Glutamatergic neuron (in vitro differentiated cells): ENCODE measurements at regions not wholly inside any gene's neighbourhood (a gene's known extent, or its start where the extent isn't known, plus 50 kb on each side); places are given as distances from the start of the nearest gene placed in this dataset.

Experiments
- DNase-seq: peaks from one replicate; pipeline ENCODE4 v3.0.0; 2022
- H3K27ac Mint-ChIP-seq: one replicate; pipeline ENCODE4 v1.8.0; 2020; ENCODE audit warnings: mild to moderate bottlenecking, mixed read lengths, inconsistent platforms; ENCODE audit not compliant: unreplicated experiment
- H3K27me3 Mint-ChIP-seq: one replicate; pipeline ENCODE4 v1.8.0; 2020; ENCODE audit warnings: mild to moderate bottlenecking, moderate library complexity, mixed read lengths, inconsistent platforms; ENCODE audit not compliant: unreplicated experiment
- H3K36me3 Mint-ChIP-seq: one replicate; pipeline ENCODE4 v1.8.0; 2020; ENCODE audit warnings: mild to moderate bottlenecking, mixed read lengths, inconsistent platforms; ENCODE audit not compliant: unreplicated experiment
- H3K4me1 Mint-ChIP-seq: one replicate; pipeline ENCODE4 v1.8.0; 2020; ENCODE audit warnings: mild to moderate bottlenecking, low read depth, mixed read lengths, inconsistent platforms; ENCODE audit not compliant: unreplicated experiment
- H3K4me3 Mint-ChIP-seq: one replicate; pipeline ENCODE4 v1.8.0; 2020; ENCODE audit warnings: mild to moderate bottlenecking, mixed read lengths, inconsistent platforms; ENCODE audit not compliant: unreplicated experiment
- H3K9me3 Mint-ChIP-seq: one replicate; pipeline ENCODE4 v1.8.0; 2020; ENCODE audit warnings: mild to moderate bottlenecking, moderate library complexity, mixed read lengths, inconsistent platforms; ENCODE audit not compliant: unreplicated experiment
- TF ChIP-seq, protein P1 (sequence below): fragments of 200-600 bp; sonication (generic); IDR thresholded peaks from one replicate; pipeline ENCODE4 v1.5.0; 2021; ENCODE audit not compliant: partially characterized antibody, unreplicated experiment

DNA sequence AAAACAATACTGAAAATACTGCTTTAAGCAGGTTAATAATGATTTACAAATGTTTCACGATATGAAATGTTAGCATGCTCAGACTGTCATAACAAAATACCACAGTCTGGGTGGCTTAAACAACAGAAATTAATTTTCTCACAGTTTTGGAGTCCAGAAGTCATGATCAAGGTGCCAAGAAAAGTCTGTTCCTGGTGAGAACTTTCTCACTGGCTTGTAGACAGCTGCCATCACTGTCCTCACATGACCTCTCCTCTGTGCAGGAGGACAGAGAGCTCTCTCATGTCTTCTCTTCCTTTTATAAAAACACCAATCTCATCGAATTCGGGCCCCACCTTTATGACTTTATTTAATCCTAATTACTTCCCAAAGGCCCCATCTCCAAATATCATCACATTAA is 426.7 kb downstream of the KLHL13 start:
- no peak for DNase-seq
- H3K36me3 Mint-ChIP-seq: no peaks in the 10 kb centered on the region
- no peak overlapping the region for H3K4me3 Mint-ChIP-seq
- H3K27me3 Mint-ChIP-seq: no peaks in the 10 kb centered on the region
- no peaks in the 10 kb centered on the region for H3K4me1 Mint-ChIP-seq
- H3K9me3 Mint-ChIP-seq: no peaks in the 10 kb centered on the region
- H3K27ac Mint-ChIP-seq: no peak overlapping the region
- TF ChIP-seq, protein P1, sequence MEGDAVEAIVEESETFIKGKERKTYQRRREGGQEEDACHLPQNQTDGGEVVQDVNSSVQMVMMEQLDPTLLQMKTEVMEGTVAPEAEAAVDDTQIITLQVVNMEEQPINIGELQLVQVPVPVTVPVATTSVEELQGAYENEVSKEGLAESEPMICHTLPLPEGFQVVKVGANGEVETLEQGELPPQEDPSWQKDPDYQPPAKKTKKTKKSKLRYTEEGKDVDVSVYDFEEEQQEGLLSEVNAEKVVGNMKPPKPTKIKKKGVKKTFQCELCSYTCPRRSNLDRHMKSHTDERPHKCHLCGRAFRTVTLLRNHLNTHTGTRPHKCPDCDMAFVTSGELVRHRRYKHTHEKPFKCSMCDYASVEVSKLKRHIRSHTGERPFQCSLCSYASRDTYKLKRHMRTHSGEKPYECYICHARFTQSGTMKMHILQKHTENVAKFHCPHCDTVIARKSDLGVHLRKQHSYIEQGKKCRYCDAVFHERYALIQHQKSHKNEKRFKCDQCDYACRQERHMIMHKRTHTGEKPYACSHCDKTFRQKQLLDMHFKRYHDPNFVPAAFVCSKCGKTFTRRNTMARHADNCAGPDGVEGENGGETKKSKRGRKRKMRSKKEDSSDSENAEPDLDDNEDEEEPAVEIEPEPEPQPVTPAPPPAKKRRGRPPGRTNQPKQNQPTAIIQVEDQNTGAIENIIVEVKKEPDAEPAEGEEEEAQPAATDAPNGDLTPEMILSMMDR: no peak

DNA sequence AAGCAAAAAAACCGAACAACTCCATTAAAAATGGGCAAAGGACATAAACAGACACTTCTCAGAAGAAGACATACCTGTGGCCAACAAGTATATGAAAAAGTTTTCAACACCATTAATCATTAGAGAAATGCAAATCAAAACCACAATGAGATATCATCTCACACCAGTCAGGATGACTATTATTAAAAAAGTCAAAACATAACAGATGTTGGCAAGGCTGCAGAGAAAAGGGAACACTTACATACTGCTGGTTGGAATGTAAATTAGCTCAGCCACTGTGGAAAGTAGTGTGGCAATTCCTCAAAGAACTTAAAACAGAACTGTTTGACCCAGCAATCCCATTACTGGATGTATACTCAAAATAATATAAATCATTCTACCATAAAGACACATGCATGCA is 436.3 kb downstream of the KLHL13 start:
- TF ChIP-seq, protein P1: no peak
- Mint-ChIP-seq H3K36me3 (no peaks in the 10 kb centered on the region), H3K27ac (no peak overlapping the region), H3K4me1 (no peaks in the 10 kb centered on the region), H3K27me3 (no peaks in the 10 kb centered on the region), H3K4me3 (no peak overlapping the region), H3K9me3 (no peaks in the 10 kb centered on the region)
- DNase-seq: no peak

DNA sequence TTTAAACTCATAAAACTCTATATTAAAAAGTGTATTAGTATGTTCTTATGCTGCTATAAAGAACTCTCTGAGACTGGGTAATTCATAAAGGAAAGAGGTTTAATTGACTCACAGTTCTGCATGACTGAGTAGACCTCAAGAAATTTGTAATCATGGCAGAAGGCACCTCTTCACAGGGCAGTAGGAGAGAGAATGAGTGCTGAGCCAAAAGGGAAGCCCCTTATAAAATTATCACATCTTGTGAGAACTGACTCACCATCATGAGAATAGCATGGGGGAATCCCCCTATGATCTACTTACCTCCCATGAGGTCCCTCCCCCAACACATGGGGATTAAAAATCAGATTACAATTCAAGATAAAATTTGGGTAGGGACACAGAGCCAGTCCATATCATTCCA is 463.2 kb downstream of the KLHL13 start:
- H3K27ac Mint-ChIP-seq: no peak overlapping the region
- DNase-seq: no peak
- H3K27me3 Mint-ChIP-seq: no peaks in the 10 kb centered on the region
- TF ChIP-seq, protein P1: no peak
- no peaks in the 10 kb centered on the region for H3K9me3 Mint-ChIP-seq
- no peaks in the 10 kb centered on the region for H3K4me1 Mint-ChIP-seq
- no peaks in the 10 kb centered on the region for H3K36me3 Mint-ChIP-seq
- no peak overlapping the region for H3K4me3 Mint-ChIP-seq

DNA sequence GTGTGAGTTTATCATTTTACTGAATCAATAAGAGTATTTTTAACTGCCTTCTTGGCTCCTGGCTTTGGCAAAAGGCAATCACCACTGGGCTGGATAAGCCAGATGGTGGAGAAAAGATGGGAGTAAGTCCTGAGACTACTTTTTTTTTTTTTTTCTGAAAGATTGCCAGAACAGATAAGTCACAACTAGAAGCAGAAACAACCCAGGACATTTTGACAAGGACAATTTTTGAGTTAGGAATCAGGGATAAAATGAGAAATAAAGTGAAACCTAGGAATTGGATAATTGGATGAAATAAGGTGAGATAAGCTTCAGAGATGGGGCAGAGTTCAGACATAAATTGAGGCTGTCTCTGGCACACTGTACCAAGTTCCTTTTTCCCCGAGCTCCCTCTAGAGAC is 471.0 kb downstream of the KLHL13 start:
- no peak overlapping the region for H3K4me3 Mint-ChIP-seq
- H3K27me3 Mint-ChIP-seq: no peaks in the 10 kb centered on the region
- no peak overlapping the region for H3K27ac Mint-ChIP-seq
- H3K36me3 Mint-ChIP-seq: no peaks in the 10 kb centered on the region
- TF ChIP-seq, protein P1: no peak
- DNase-seq: no peak
- no peaks in the 10 kb centered on the region for H3K9me3 Mint-ChIP-seq
- no peaks in the 10 kb centered on the region for H3K4me1 Mint-ChIP-seq

DNA sequence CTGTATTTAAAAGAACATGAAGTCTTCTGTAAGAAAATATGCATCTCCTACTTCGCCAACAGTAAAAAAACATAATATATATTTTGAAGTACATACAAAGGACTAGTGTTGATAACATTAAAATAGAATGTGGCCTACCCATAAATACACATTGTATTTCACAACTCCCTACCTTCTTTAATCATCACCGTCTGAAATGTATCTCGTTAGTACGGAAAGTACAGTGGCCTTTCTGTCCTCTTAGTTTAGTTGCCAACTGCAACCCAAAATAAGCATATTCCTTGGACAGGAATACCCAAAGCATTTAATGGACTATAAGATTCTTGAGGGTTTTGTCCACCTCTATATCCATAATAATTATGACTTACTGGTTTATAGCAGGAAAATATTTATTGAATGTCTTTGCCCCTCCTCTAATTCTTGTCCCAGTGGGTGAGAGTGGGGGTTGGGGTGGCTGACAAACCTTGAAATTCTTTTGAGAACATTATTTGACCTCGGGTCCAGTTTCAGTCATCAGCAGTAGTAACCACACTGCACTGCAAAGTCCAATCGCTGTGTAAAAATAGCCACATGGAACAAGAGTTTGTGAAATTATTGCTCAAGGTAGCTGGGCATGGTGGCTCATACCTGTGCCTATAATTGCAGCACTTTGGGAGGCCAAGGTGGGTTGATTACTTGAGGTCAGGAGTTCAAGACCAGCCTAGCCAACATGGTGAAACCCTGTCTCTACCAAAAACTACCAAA is 474.5 kb downstream of the KLHL13 start:
- no peaks in the 10 kb centered on the region for H3K9me3 Mint-ChIP-seq
- TF ChIP-seq, protein P1: no peak
- no peak overlapping the region for H3K4me3 Mint-ChIP-seq
- no peak overlapping the region for H3K27ac Mint-ChIP-seq
- DNase-seq: no peak
- no peaks in the 10 kb centered on the region for H3K27me3 Mint-ChIP-seq
- no peaks in the 10 kb centered on the region for H3K36me3 Mint-ChIP-seq
- no peaks in the 10 kb centered on the region for H3K4me1 Mint-ChIP-seq
